HEK293 (cell line): ENCODE measurements at regions not wholly inside any gene's neighbourhood (a gene's known extent, or its start where the extent isn't known, plus 50 kb on each side); places are given as distances from the start of the nearest gene placed in this dataset.

ENCODE experiments used
- CTCF ChIA-PET: fragments of 350-600 bp; formaldehyde crosslinking; extraction: SDS; loops from one replicate; lab custom pipeline; 2021; ENCODE audit warnings: antibody characterized with exemption; lab: Yijun Ruan, JAX
- POLR2A ChIA-PET: fragments of 300-600 bp; formaldehyde crosslinking; extraction: SDS; loops from one replicate; lab custom pipeline; 2020; ENCODE audit warnings: antibody characterized with exemption, inconsistent platforms; lab: Yijun Ruan, JAX
- H3K27ac ChIP-seq: fragments of 200-500 bp; sonication (Bioruptor generic); 2 replicates; pipeline ENCODE4 v1.5.1; 2014; ENCODE audit warnings: low read depth, low read length, control low read depth, inconsistent platforms; ENCODE audit errors: extremely low read depth
- H3K36me3 ChIP-seq, 2 experiments: fragments of 200-500 bp in 1 of 2; sonication (Bioruptor generic) in 1 of 2; 1 replicate in 1 of 2; 2 replicates in 1 of 2; pipeline ENCODE4 v1.5.1; 2014 to 2017; ENCODE audit warnings: inconsistent platforms in 2 of 2, low read length in 2 of 2; ENCODE audit not compliant: control insufficient read depth in 2 of 2, insufficient read depth in 1 of 2
- H3K4me1 ChIP-seq: fragments of 200-500 bp; sonication (Bioruptor generic); 2 replicates; pipeline ENCODE4 v1.5.1; 2014; ENCODE audit warnings: mild to moderate bottlenecking, low read length, inconsistent platforms; ENCODE audit not compliant: control insufficient read depth, insufficient read depth
- H3K4me3 ChIP-seq: 2 replicates; pipeline ENCODE4 v1.5.1; 2011; ENCODE audit warnings: low read depth, mild to moderate bottlenecking, control low read depth, low read length, moderate library complexity
- H3K9me3 ChIP-seq: fragments of 200-500 bp; sonication (Bioruptor generic); 2 replicates; pipeline ENCODE4 v1.5.1; 2014; ENCODE audit warnings: low read depth, low read length, inconsistent platforms; ENCODE audit not compliant: control insufficient read depth, insufficient read depth
- BCL11A ChIP-seq: fragments of 450-650 bp; formaldehyde crosslinking; IDR thresholded peaks from 2 replicates; pipeline ENCODE4 v1.5.1; 2016; ENCODE audit warnings: low read depth, missing biosample characterization, missing genetic modification characterization
- HOXA7 ChIP-seq: sonication (generic); formaldehyde crosslinking; IDR thresholded peaks from 2 replicates; pipeline ENCODE4 v1.8.1; 2022; ENCODE audit warnings: missing genetic modification reagents, borderline replicate concordance
- IKZF3 ChIP-seq: fragments of 450-650 bp; IDR thresholded peaks from 2 replicates; pipeline ENCODE4 v1.5.0; 2018; ENCODE audit warnings: missing biosample characterization, mild to moderate bottlenecking, missing genetic modification characterization, moderate library complexity
- OSR2 ChIP-seq: fragments of 450-650 bp; formaldehyde crosslinking; IDR thresholded peaks from 2 replicates; pipeline ENCODE4 v1.5.1; 2016; ENCODE audit warnings: missing biosample characterization, missing genetic modification characterization
- OVOL3 ChIP-seq: fragments of 450-650 bp; formaldehyde crosslinking; IDR thresholded peaks from 2 replicates; pipeline ENCODE4 v1.5.1; 2016; ENCODE audit warnings: missing biosample characterization, missing genetic modification characterization
- SP3 ChIP-seq: fragments of 450-650 bp; formaldehyde crosslinking; IDR thresholded peaks from 2 replicates; pipeline ENCODE4 v1.5.1; 2016; ENCODE audit warnings: missing biosample characterization, missing genetic modification characterization
- ZBTB17 ChIP-seq: fragments of 450-650 bp; formaldehyde crosslinking; IDR thresholded peaks from 2 replicates; pipeline ENCODE4 v1.5.1; 2016; ENCODE audit warnings: missing biosample characterization, missing genetic modification characterization
- ZNF155 ChIP-seq: fragments of 450-650 bp; formaldehyde crosslinking; IDR thresholded peaks from 2 replicates; pipeline ENCODE4 v1.5.1; 2016; ENCODE audit warnings: missing biosample characterization, missing genetic modification characterization
- ZNF174 ChIP-seq: fragments of 450-650 bp; formaldehyde crosslinking; IDR thresholded peaks from 2 replicates; pipeline ENCODE4 v1.5.0; 2017; ENCODE audit warnings: missing biosample characterization, mild to moderate bottlenecking, missing genetic modification characterization
- ZNF302 ChIP-seq: fragments of 450-650 bp; formaldehyde crosslinking; IDR thresholded peaks from 2 replicates; pipeline ENCODE4 v1.5.1; 2016; ENCODE audit warnings: missing biosample characterization, missing genetic modification characterization, low read depth
- ZNF335 ChIP-seq: fragments of 450-650 bp; formaldehyde crosslinking; conservative IDR thresholded peaks from 2 replicates; pipeline ENCODE4 v1.5.1; 2016; ENCODE audit warnings: missing biosample characterization, missing genetic modification characterization
- ZNF354C ChIP-seq: fragments of 450-650 bp; formaldehyde crosslinking; IDR thresholded peaks from 2 replicates; pipeline ENCODE4 v1.5.1; 2016; ENCODE audit warnings: missing biosample characterization, missing genetic modification characterization, low read depth, borderline replicate concordance
- ZNF394 ChIP-seq: fragments of 450-650 bp; formaldehyde crosslinking; IDR thresholded peaks from 2 replicates; pipeline ENCODE4 v1.5.1; 2016; ENCODE audit warnings: missing biosample characterization, missing genetic modification characterization, mild to moderate bottlenecking, moderate library complexity, borderline replicate concordance
- ZNF510 ChIP-seq: fragments of 450-650 bp; formaldehyde crosslinking; IDR thresholded peaks from 2 replicates; pipeline ENCODE4 v1.5.1; 2018; ENCODE audit warnings: mild to moderate bottlenecking, missing genetic modification characterization, missing biosample characterization; ENCODE audit not compliant: insufficient replicate concordance
- ZNF514 ChIP-seq: fragments of 450-650 bp; formaldehyde crosslinking; IDR thresholded peaks from 2 replicates; pipeline ENCODE4 v1.5.1; 2016; ENCODE audit warnings: missing biosample characterization, missing genetic modification characterization
- ZNF561 ChIP-seq: fragments of 450-650 bp; IDR thresholded peaks from 2 replicates; pipeline ENCODE4 v1.5.1; 2018; ENCODE audit warnings: missing biosample characterization, missing genetic modification characterization, borderline replicate concordance
- ZNF571 ChIP-seq: fragments of 450-650 bp; formaldehyde crosslinking; IDR thresholded peaks from 2 replicates; pipeline ENCODE4 v1.5.0; 2017; ENCODE audit warnings: missing biosample characterization, missing genetic modification characterization
- ZNF629 ChIP-seq: fragments of 450-650 bp; formaldehyde crosslinking; IDR thresholded peaks from 2 replicates; pipeline ENCODE4 v1.5.1; 2017; ENCODE audit warnings: missing biosample characterization, missing genetic modification characterization
- ZNF791 ChIP-seq: fragments of 450-650 bp; formaldehyde crosslinking; IDR thresholded peaks from 2 replicates; pipeline ENCODE4 v1.5.1; 2016; ENCODE audit warnings: missing biosample characterization, missing genetic modification characterization
- TF ChIP-seq, protein P1 (sequence below): fragments of 450-650 bp; formaldehyde crosslinking; IDR thresholded peaks from 2 replicates; pipeline ENCODE4 v1.5.1; 2017; ENCODE audit warnings: missing biosample characterization, missing genetic modification characterization
- TF ChIP-seq, protein P2 (sequence below): fragments of 450-650 bp; formaldehyde crosslinking; IDR thresholded peaks from 2 replicates; pipeline ENCODE4 v1.5.1; 2016; ENCODE audit warnings: missing biosample characterization, missing genetic modification characterization, low read depth
- TF ChIP-seq, protein P3 (sequence below): sonication (generic); formaldehyde crosslinking; IDR thresholded peaks from 2 replicates; pipeline ENCODE4 v1.8.1; 2022; ENCODE audit warnings: mild to moderate bottlenecking, moderate library complexity, missing genetic modification reagents

DNA sequence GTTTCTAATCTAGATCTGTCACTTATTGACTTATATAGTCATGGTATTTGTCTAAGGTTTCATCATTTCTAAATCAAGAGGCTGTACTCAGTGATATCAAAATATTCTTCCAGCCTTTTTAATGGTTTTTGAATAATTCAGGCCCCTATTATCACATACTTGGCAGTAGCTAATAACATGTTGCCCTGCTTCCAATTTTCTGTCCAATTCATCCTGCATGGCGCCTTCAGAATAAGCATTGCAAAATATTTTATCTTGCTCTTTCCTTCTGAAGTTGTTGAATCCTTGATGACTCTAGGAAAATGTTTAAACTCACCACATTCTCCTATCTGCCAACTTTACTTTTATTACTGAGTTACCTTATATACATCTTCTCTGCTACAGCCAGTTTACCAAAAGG, 517.2 kb upstream of the B3GALT2 start (continued):
- TF ChIP-seq, protein P1, sequence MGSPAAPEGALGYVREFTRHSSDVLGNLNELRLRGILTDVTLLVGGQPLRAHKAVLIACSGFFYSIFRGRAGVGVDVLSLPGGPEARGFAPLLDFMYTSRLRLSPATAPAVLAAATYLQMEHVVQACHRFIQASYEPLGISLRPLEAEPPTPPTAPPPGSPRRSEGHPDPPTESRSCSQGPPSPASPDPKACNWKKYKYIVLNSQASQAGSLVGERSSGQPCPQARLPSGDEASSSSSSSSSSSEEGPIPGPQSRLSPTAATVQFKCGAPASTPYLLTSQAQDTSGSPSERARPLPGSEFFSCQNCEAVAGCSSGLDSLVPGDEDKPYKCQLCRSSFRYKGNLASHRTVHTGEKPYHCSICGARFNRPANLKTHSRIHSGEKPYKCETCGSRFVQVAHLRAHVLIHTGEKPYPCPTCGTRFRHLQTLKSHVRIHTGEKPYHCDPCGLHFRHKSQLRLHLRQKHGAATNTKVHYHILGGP: no peak
- TF ChIP-seq OSR2 (tag by site-specific recombination) (no peak), ZNF629 (tag by site-specific recombination) (no peak), BCL11A (tag by site-specific recombination) (no peak), ZNF174 (no peak), ZNF510 (tag by site-specific recombination) (no peak), ZNF155 (tag by site-specific recombination) (no peak), ZNF571 (tag by site-specific recombination) (no peak), HOXA7 (no peak), SP3 (no peak), ZBTB17 (tag by site-specific recombination) (no peak)
- TF ChIP-seq, protein P2, sequence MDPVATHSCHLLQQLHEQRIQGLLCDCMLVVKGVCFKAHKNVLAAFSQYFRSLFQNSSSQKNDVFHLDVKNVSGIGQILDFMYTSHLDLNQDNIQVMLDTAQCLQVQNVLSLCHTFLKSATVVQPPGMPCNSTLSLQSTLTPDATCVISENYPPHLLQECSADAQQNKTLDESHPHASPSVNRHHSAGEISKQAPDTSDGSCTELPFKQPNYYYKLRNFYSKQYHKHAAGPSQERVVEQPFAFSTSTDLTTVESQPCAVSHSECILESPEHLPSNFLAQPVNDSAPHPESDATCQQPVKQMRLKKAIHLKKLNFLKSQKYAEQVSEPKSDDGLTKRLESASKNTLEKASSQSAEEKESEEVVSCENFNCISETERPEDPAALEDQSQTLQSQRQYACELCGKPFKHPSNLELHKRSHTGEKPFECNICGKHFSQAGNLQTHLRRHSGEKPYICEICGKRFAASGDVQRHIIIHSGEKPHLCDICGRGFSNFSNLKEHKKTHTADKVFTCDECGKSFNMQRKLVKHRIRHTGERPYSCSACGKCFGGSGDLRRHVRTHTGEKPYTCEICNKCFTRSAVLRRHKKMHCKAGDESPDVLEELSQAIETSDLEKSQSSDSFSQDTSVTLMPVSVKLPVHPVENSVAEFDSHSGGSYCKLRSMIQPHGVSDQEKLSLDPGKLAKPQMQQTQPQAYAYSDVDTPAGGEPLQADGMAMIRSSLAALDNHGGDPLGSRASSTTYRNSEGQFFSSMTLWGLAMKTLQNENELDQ (tag by site-specific recombination): no peak

DNA sequence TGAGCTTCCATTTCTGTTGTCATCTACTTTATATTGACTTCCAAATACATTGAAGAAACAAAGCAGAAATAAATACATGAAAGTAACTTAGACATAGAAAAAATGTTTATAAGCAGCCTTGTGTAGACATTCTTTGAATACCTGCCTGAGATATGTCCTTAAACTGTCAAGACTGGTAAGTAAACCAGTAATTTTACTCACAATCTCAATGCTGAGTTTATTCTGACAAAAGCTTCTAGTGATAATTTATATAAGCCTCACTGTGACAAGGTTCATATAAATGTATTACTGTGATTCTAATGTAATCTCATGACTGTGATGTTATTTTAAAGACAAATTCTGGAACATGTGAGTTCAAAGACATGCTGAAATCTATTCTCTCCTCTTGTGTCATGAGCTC, 516.7 kb upstream of the B3GALT2 start:
- Histone ChIP-seq H3K27ac (no peak overlapping the region), H3K9me3 (no peaks in the 10 kb centered on the region), H3K36me3 (no peaks in the 10 kb centered on the region), H3K4me3 (no peak overlapping the region), H3K4me1 (no peaks in the 10 kb centered on the region)
- CTCF ChIA-PET: no interaction called here
- TF ChIP-seq, protein P3, sequence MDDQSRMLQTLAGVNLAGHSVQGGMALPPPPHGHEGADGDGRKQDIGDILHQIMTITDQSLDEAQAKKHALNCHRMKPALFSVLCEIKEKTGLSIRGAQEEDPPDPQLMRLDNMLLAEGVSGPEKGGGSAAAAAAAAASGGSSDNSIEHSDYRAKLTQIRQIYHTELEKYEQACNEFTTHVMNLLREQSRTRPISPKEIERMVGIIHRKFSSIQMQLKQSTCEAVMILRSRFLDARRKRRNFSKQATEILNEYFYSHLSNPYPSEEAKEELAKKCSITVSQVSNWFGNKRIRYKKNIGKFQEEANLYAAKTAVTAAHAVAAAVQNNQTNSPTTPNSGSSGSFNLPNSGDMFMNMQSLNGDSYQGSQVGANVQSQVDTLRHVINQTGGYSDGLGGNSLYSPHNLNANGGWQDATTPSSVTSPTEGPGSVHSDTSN (CRISPR knock-in tag): no peak
- no peak for TF ChIP-seq OVOL3
- POLR2A ChIA-PET: no interaction called here

DNA sequence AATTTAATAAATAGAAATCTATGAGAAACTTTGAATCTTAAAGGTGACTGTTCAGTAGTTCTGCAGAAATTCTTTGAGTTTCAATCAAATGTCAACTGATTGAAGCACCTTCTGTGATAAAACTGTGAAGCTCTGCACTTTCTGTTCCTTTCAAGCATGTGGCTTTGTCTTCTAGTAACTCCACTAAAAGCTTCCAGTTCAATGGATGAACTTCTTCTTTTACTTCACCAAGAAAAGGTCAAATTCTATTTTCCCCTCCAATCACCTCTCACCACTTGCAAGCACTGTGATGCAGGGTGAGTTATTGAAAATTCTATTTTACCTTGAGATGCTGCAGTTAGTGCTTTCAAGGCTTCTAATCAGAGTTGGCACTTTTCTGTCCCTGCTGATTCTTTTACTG, 515.3 kb upstream of the B3GALT2 start:
- POLR2A ChIA-PET: interaction anchor here (0.7 kb wide), 1 partner anchor 326 kb away, joined by 3 read pairs; no protein-coding TSS in a partner anchor
- Histone ChIP-seq H3K36me3 (no peaks in the 10 kb centered on the region), H3K9me3 (no peaks in the 10 kb centered on the region)
- no peak for TF ChIP-seq ZNF561 (tag by site-specific recombination)
- TF ChIP-seq IKZF3 (tag by site-specific recombination): no peak
- TF ChIP-seq ZNF514 (tag by site-specific recombination): no peak
- TF ChIP-seq ZNF791: no peak
- no peak for TF ChIP-seq ZNF394
- TF ChIP-seq ZNF335: no peak
- TF ChIP-seq ZNF354C (tag by site-specific recombination): no peak
- no peak for TF ChIP-seq ZNF302 (tag by site-specific recombination)
- TF ChIP-seq, all 188 proteins: peak for 0
- Histone ChIP-seq H3K27ac (no peak overlapping the region), H3K4me1 (no peaks in the 10 kb centered on the region), H3K4me3 (no peak overlapping the region)
- CTCF ChIA-PET: no interaction called here
